ENCODE measurements at regions not wholly inside any gene's neighbourhood (a gene's known extent, or its start where the extent isn't known, plus 50 kb on each side); places are given as distances from the start of the nearest gene placed in this dataset.

DNA sequence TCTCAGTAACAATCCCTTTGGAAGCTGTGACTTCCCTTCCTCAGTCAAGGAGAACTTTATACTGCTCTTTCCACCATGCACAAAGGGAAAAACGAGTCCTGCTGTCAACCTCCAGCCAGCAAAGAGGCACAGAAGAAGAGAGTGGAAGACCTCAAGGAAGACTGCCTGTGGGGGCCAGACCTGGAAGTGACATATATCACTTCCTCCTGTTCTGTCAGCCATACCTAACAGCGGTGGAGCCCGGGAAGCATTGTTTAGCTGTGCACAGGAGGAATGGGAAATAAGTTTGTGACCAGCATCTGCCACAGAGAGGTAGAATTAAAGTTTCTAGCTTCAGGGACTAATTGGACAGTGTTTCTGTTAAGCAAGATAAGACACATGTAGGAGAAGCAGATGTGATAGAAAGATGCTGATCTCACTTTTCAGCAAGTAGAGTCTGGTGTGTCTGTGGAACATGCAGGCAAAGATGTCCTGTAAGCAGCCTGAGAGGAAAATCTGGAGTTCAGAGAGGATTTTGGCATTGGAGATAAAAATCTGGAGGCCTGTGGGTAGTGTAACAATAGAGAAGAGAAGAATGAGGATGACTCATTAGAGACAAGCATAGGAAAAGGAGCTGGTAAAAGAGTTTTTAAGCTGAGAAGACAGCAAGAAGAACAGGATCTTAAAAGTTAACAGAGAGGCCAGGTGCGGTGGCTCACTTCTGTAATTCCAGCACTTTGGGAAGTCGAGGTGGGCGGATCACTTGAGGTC lies 141.6 kb upstream of the CPSF6 start:
- H3K4me1 Mint-ChIP-seq, result peaks cover 10% of the 10 kb centered on the region
- no peaks in the 10 kb centered on the region for H3K9me3 Mint-ChIP-seq
- no peaks in the 10 kb centered on the region for H3K27me3 Mint-ChIP-seq (ENCODE audit: low read depth)
- DNase-seq (ENCODE audit: low spot score) (no peak), ATAC-seq (no peak)
- no peak for TF ChIP-seq ZNF396 (CRISPR knock-in tag; IDR thresholded peaks at IDR 0.05; ENCODE audit: borderline replicate concordance)
- TF ChIP-seq TCF7 (CRISPR knock-in tag; IDR thresholded peaks at IDR 0.05; ENCODE audit: low read depth), result no peak
- TF ChIP-seq ZNF281 (CRISPR knock-in tag; IDR thresholded peaks at IDR 0.05), result no peak
- TF ChIP-seq, protein P1, sequence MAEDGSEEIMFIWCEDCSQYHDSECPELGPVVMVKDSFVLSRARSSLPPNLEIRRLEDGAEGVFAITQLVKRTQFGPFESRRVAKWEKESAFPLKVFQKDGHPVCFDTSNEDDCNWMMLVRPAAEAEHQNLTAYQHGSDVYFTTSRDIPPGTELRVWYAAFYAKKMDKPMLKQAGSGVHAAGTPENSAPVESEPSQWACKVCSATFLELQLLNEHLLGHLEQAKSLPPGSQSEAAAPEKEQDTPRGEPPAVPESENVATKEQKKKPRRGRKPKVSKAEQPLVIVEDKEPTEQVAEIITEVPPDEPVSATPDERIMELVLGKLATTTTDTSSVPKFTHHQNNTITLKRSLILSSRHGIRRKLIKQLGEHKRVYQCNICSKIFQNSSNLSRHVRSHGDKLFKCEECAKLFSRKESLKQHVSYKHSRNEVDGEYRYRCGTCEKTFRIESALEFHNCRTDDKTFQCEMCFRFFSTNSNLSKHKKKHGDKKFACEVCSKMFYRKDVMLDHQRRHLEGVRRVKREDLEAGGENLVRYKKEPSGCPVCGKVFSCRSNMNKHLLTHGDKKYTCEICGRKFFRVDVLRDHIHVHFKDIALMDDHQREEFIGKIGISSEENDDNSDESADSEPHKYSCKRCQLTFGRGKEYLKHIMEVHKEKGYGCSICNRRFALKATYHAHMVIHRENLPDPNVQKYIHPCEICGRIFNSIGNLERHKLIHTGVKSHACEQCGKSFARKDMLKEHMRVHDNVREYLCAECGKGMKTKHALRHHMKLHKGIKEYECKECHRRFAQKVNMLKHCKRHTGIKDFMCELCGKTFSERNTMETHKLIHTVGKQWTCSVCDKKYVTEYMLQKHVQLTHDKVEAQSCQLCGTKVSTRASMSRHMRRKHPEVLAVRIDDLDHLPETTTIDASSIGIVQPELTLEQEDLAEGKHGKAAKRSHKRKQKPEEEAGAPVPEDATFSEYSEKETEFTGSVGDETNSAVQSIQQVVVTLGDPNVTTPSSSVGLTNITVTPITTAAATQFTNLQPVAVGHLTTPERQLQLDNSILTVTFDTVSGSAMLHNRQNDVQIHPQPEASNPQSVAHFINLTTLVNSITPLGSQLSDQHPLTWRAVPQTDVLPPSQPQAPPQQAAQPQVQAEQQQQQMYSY (CRISPR knock-in tag; IDR thresholded peaks at IDR 0.05), result no peak
- TF ChIP-seq SOX15 (CRISPR knock-in tag; IDR thresholded peaks at IDR 0.05), result no peak
- TF ChIP-seq, protein P2, sequence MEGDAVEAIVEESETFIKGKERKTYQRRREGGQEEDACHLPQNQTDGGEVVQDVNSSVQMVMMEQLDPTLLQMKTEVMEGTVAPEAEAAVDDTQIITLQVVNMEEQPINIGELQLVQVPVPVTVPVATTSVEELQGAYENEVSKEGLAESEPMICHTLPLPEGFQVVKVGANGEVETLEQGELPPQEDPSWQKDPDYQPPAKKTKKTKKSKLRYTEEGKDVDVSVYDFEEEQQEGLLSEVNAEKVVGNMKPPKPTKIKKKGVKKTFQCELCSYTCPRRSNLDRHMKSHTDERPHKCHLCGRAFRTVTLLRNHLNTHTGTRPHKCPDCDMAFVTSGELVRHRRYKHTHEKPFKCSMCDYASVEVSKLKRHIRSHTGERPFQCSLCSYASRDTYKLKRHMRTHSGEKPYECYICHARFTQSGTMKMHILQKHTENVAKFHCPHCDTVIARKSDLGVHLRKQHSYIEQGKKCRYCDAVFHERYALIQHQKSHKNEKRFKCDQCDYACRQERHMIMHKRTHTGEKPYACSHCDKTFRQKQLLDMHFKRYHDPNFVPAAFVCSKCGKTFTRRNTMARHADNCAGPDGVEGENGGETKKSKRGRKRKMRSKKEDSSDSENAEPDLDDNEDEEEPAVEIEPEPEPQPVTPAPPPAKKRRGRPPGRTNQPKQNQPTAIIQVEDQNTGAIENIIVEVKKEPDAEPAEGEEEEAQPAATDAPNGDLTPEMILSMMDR (IDR thresholded peaks at IDR 0.05), result no peak
- no peak for TF ChIP-seq FOXJ3 (CRISPR knock-in tag; IDR thresholded peaks at IDR 0.05; ENCODE audit: borderline replicate concordance)
- POLR2A ChIA-PET, result no interaction called here
- no peak overlapping the region for H3K27ac Mint-ChIP-seq
- H3K36me3 Mint-ChIP-seq, result no peaks in the 10 kb centered on the region
- CTCF ChIA-PET, result interaction anchor here (1.1 kb wide), 1 partner anchor 10 kb away, joined by 3 read pairs; no protein-coding TSS in a partner anchor
- no peak overlapping the region for H3K4me3 Mint-ChIP-seq

- ChIA-PET POLR2A (no interaction called here), CTCF (no interaction called here)
- no peaks in the 10 kb centered on the region for H3K27me3 Mint-ChIP-seq (ENCODE audit: low read depth)
- H3K36me3 Mint-ChIP-seq, result no peaks in the 10 kb centered on the region
- no peak for DNase-seq (ENCODE audit: low spot score)
- peak overlapping the region; percentile 57 for H3K27ac Mint-ChIP-seq
- peak; percentile 73 for ATAC-seq
- H3K4me3 Mint-ChIP-seq, result no peak overlapping the region
- peaks cover 10% of the 10 kb centered on the region for H3K4me1 Mint-ChIP-seq
- no peaks in the 10 kb centered on the region for H3K9me3 Mint-ChIP-seq
- TF ChIP-seq CDX4 (CRISPR knock-in tag; IDR thresholded peaks at IDR 0.05; ENCODE audit: borderline replicate concordance) (no peak), ZNF138 (CRISPR knock-in tag; conservative IDR thresholded peaks at IDR 0.05) (no peak), ATF3 (CRISPR knock-in tag; conservative IDR thresholded peaks at IDR 0.05) (no peak), ARID4B (CRISPR knock-in tag; IDR thresholded peaks at IDR 0.05; ENCODE audit: borderline replicate concordance) (no peak), SOX15 (CRISPR knock-in tag; IDR thresholded peaks at IDR 0.05) (no peak), IRF2 (CRISPR knock-in tag; IDR thresholded peaks at IDR 0.05; ENCODE audit: borderline replicate concordance, low read depth) (no peak), RORB (CRISPR knock-in tag; IDR thresholded peaks at IDR 0.05) (no peak), OVOL2 (CRISPR knock-in tag; IDR thresholded peaks at IDR 0.05; ENCODE audit: borderline replicate concordance) (no peak), ZNF121 (CRISPR knock-in tag; IDR thresholded peaks at IDR 0.05) (no peak)
- TF ChIP-seq, protein P3, sequence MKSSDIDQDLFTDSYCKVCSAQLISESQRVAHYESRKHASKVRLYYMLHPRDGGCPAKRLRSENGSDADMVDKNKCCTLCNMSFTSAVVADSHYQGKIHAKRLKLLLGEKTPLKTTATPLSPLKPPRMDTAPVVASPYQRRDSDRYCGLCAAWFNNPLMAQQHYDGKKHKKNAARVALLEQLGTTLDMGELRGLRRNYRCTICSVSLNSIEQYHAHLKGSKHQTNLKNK (CRISPR knock-in tag; IDR thresholded peaks at IDR 0.05), result no peak
- TF ChIP-seq, protein P4, sequence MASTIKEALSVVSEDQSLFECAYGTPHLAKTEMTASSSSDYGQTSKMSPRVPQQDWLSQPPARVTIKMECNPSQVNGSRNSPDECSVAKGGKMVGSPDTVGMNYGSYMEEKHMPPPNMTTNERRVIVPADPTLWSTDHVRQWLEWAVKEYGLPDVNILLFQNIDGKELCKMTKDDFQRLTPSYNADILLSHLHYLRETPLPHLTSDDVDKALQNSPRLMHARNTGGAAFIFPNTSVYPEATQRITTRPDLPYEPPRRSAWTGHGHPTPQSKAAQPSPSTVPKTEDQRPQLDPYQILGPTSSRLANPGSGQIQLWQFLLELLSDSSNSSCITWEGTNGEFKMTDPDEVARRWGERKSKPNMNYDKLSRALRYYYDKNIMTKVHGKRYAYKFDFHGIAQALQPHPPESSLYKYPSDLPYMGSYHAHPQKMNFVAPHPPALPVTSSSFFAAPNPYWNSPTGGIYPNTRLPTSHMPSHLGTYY (CRISPR knock-in tag; IDR thresholded peaks at IDR 0.05), result no peak
Observed at GRCh38 chr12:69099201-69099837, 140.1 kb upstream of the CPSF6 start.
